ENCODE measurements at regions not wholly inside any gene's neighbourhood (a gene's known extent, or its start where the extent isn't known, plus 50 kb on each side); places are given as distances from the start of the nearest gene placed in this dataset.
"Not testable (repeated sequence)": the region's sequence is repeated elsewhere in the genome, so short reads cannot be mapped to it uniquely, and the experiment has no call there.

DNA sequence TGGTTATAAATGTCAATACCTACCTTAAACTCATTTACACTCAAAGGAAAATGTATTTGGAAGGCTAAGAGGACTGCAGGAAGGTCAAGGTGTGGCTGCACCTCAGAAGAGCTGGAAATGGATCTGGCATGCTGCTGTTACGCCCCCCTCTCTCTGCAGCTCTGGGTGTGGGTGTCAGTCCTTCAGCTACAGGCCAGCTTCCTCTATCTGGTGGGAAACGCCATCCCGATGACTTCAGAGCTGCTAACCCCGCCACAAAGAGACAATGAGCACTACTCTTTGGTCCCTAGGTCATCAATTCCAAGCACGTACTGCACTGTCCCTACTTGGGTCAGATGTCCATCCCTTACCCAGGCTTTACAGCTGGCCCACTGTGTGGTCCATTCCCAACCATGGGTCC, 74.2 kb downstream of the TEX35 start:
- TF ChIP-seq, protein P1, sequence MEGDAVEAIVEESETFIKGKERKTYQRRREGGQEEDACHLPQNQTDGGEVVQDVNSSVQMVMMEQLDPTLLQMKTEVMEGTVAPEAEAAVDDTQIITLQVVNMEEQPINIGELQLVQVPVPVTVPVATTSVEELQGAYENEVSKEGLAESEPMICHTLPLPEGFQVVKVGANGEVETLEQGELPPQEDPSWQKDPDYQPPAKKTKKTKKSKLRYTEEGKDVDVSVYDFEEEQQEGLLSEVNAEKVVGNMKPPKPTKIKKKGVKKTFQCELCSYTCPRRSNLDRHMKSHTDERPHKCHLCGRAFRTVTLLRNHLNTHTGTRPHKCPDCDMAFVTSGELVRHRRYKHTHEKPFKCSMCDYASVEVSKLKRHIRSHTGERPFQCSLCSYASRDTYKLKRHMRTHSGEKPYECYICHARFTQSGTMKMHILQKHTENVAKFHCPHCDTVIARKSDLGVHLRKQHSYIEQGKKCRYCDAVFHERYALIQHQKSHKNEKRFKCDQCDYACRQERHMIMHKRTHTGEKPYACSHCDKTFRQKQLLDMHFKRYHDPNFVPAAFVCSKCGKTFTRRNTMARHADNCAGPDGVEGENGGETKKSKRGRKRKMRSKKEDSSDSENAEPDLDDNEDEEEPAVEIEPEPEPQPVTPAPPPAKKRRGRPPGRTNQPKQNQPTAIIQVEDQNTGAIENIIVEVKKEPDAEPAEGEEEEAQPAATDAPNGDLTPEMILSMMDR (IDR thresholded peaks at IDR 0.05): no peak
- Mint-ChIP-seq H3K4me3 (no peak overlapping the region), H3K27ac (no peak overlapping the region), H3K4me1 (no peaks in the 10 kb centered on the region), H3K36me3 (no peaks in the 10 kb centered on the region), H3K27me3 (ENCODE audit: low read depth in 3 of 3) (peaks cover 2 to 5% (median 3%) of the 10 kb centered on the region in 3 donors), H3K9me3 (peaks cover 0 to 14% (median 3%) of the 10 kb centered on the region in 7 donors)
- no peaks in the 10 kb centered on the region for H4K20me1 ChIP-seq (ENCODE audit: insufficient read depth, low read length)
- no peak overlapping the region for H2AFZ ChIP-seq (ENCODE audit: insufficient read depth, low read depth, low read length, poor library complexity, severe bottlenecking)
- no peaks in the 10 kb centered on the region for H3K36me3 ChIP-seq (replicated peaks in 1 of 2; ENCODE audit: control insufficient read depth in 1 of 2, insufficient read depth in 2 of 2, low read length in 2 of 2)
- peaks cover 0 to 6% of the 10 kb centered on the region in 2 donors for H3K9me3 ChIP-seq (replicated peaks in 1 of 2; ENCODE audit: control insufficient read depth in 1 of 2, insufficient read depth in 1 of 2, low read length in 2 of 2)
- no peak for DNase-seq
- no peak overlapping the region for H3K4me3 ChIP-seq (replicated peaks in 1 of 3; ENCODE audit: low read depth in 2 of 3, low read length in 3 of 3)
- no peak overlapping the region for H3K4me2 ChIP-seq (replicated peaks; ENCODE audit: extremely low read depth, low read length, poor library complexity, severe bottlenecking)
- intact Hi-C loops (cut with micrococcal nuclease): no loop called here
- H3K9ac ChIP-seq (ENCODE audit: insufficient read depth, low read length, poor library complexity, severe bottlenecking): no peak overlapping the region
- 100% methylated on average over 2 of the region's 5 CpGs for WGBS (ENCODE audit: insufficient coverage)
- H3K27ac ChIP-seq (ENCODE audit: low read depth in 1 of 2, low read length in 2 of 2): no peak overlapping the region
- H3K4me1 ChIP-seq (ENCODE audit: control insufficient read depth in 1 of 2, insufficient read depth in 2 of 2, low read length in 2 of 2): no peaks in the 10 kb centered on the region
- H3K27me3 ChIP-seq (ENCODE audit: control insufficient read depth in 2 of 2, insufficient read depth in 2 of 2, low read length in 2 of 2): no peaks in the 10 kb centered on the region
- H3K79me2 ChIP-seq (ENCODE audit: insufficient read depth, low read length): no peaks in the 10 kb centered on the region

DNA sequence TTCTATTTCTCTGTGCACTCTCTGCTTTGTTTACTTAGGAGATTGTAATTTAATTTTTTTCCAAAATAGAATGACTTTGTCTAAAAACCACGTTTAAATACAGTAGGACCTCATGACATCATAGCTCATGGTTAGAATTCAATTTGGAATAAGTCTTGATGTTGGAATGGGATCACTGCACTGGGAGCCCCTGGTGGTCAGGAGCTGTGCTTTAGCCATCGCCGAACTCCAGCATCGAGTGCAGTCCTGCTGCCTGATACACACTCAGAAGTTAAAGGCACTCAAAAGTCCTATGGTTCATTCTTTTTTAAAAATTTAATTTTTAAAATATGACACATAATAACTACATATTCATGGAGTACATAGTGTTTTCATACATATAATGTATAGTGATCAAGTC, 75.1 kb downstream of the TEX35 start:
- DNase-seq: no peak
- H3K9me3 Mint-ChIP-seq: peaks cover 0 to 14% (median 3%) of the 10 kb centered on the region in 7 donors
- Histone ChIP-seq H3K36me3 (replicated peaks in 1 of 2; ENCODE audit: control insufficient read depth in 1 of 2, insufficient read depth in 2 of 2, low read length in 2 of 2) (no peaks in the 10 kb centered on the region), H3K27me3 (ENCODE audit: control insufficient read depth in 2 of 2, insufficient read depth in 2 of 2, low read length in 2 of 2) (no peaks in the 10 kb centered on the region), H3K79me2 (ENCODE audit: insufficient read depth, low read length) (no peaks in the 10 kb centered on the region), H3K4me3 (replicated peaks in 1 of 3; ENCODE audit: low read depth in 2 of 3, low read length in 3 of 3) (no peak overlapping the region), H3K4me1 (ENCODE audit: control insufficient read depth in 1 of 2, insufficient read depth in 2 of 2, low read length in 2 of 2) (no peaks in the 10 kb centered on the region), H4K20me1 (ENCODE audit: insufficient read depth, low read length) (no peaks in the 10 kb centered on the region), H3K9ac (ENCODE audit: insufficient read depth, low read length, poor library complexity, severe bottlenecking) (no peak overlapping the region), H2AFZ (ENCODE audit: insufficient read depth, low read depth, low read length, poor library complexity, severe bottlenecking) (no peak overlapping the region), H3K27ac (ENCODE audit: low read depth in 1 of 2, low read length in 2 of 2) (no peak overlapping the region), H3K9me3 (replicated peaks in 1 of 2; ENCODE audit: control insufficient read depth in 1 of 2, insufficient read depth in 1 of 2, low read length in 2 of 2) (peaks cover 0 to 6% of the 10 kb centered on the region in 2 donors), H3K4me2 (replicated peaks; ENCODE audit: extremely low read depth, low read length, poor library complexity, severe bottlenecking) (no peak overlapping the region)
- intact Hi-C loops (cut with micrococcal nuclease): no loop called here
- H3K4me3 Mint-ChIP-seq: no peak overlapping the region
- H3K27me3 Mint-ChIP-seq (ENCODE audit: low read depth in 3 of 3): peaks cover 2 to 5% (median 3%) of the 10 kb centered on the region in 3 donors
- no CpG with 5 or more reads among the region's 4 CpGs for WGBS (ENCODE audit: insufficient coverage)
- H3K36me3 Mint-ChIP-seq: no peaks in the 10 kb centered on the region
- H3K4me1 Mint-ChIP-seq: no peaks in the 10 kb centered on the region
- H3K27ac Mint-ChIP-seq: no peak overlapping the region
- TF ChIP-seq, protein P1 (IDR thresholded peaks at IDR 0.05): no peak

DNA sequence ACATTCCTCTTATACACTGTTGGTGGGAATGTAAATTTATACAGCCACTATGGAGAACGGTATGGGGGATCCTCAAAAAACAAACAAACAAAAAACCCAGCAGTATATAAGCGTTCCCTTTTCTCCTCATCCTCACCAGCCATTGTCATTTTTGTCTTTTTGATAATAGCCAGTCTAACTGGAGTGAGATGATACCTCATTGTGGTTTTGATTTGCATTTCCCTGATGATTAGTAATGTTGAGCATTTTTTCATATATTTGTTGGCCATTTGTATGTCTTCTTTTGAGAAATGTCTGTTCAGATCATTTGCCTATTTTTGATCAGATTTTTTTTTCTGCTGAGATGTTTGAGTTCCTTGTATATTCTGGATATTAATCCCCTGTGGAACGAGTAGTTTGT, 76.1 kb downstream of the TEX35 start:
- H3K9me3 ChIP-seq (replicated peaks in 1 of 2; ENCODE audit: control insufficient read depth in 1 of 2, insufficient read depth in 1 of 2, low read length in 2 of 2); intact Hi-C loops (cut with micrococcal nuclease); H3K36me3 ChIP-seq (replicated peaks in 1 of 2; ENCODE audit: control insufficient read depth in 1 of 2, insufficient read depth in 2 of 2, low read length in 2 of 2); H3K4me3 ChIP-seq (replicated peaks in 1 of 3; ENCODE audit: low read depth in 2 of 3, low read length in 3 of 3); H3K4me1 ChIP-seq (ENCODE audit: control insufficient read depth in 1 of 2, insufficient read depth in 2 of 2, low read length in 2 of 2); H3K27me3 ChIP-seq (ENCODE audit: control insufficient read depth in 2 of 2, insufficient read depth in 2 of 2, low read length in 2 of 2); H3K4me1 Mint-ChIP-seq; H3K79me2 ChIP-seq (ENCODE audit: insufficient read depth, low read length); H3K27ac ChIP-seq (ENCODE audit: low read depth in 1 of 2, low read length in 2 of 2); DNase-seq; H4K20me1 ChIP-seq (ENCODE audit: insufficient read depth, low read length); H3K9ac ChIP-seq (ENCODE audit: insufficient read depth, low read length, poor library complexity, severe bottlenecking); H3K27me3 Mint-ChIP-seq (ENCODE audit: low read depth in 3 of 3); H3K4me3 Mint-ChIP-seq; H3K27ac Mint-ChIP-seq; H3K4me2 ChIP-seq (replicated peaks; ENCODE audit: extremely low read depth, low read length, poor library complexity, severe bottlenecking); H3K36me3 Mint-ChIP-seq; H2AFZ ChIP-seq (ENCODE audit: insufficient read depth, low read depth, low read length, poor library complexity, severe bottlenecking): not testable (repeated sequence)
- WGBS (ENCODE audit: insufficient coverage): no CpG with 5 or more reads among the region's 3 CpGs
- H3K9me3 Mint-ChIP-seq: peaks cover 0 to 14% (median 3%) of the 10 kb centered on the region in 7 donors
